NCI-H345 treated with DMSO at 0.1 percent for 48 hours (cell line): ENCODE measurements at regions not wholly inside any gene's neighbourhood (a gene's known extent, or its start where the extent isn't known, plus 50 kb on each side); places are given as distances from the start of the nearest gene placed in this dataset.
A peak's percentile ranks its signal among the peaks of the same experiment; 100 is the strongest.
"Not testable (repeated sequence)": the region's sequence is repeated elsewhere in the genome, so short reads cannot be mapped to it uniquely, and the experiment has no call there.

ENCODE experiments used
- DNase-seq: peaks from one replicate; lab custom pipeline; 2025; ENCODE audit not compliant: unreplicated experiment; lab: John Stamatoyannopoulos, UW

DNA sequence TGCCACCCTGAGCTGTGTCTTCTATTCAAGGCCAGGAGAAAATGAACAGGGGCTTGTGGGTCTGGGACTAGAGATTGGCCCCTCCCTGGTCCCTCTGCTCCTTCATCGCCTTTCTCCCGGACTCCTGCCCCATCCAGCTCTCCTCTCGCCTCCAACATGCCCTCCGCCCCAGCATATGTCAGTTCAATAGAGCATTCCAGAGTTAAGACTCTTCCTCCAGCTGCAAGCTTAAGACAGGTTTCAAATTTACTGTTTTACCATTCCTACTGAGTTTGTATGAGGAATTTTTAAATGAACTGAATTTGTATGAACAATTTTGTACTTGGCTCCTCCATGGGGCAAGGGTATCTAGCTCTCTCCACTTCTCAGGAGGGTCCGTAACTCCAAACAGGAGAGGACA lies 195.6 kb downstream of the TBC1D2B start:
- no peak for DNase-seq

DNA sequence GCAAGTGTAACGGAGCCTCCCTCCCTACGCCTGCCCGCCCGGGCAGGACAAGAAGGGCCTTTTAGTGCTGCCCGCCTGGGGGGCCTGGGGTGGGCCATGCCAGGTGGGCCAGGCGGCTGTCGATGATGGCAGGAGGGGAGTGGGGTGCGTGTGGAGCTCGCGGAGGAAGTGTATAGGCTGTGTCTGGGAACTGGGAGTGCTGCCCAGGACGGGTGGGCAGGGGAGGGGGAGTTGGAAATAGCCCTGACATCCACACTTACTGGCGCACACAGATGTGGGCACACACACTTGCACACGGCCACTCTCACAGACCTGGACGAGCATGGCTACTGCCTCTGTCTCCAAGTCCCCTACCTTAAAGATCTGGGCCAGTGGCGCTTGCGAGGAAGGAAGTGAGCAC lies 196.0 kb downstream of the TBC1D2B start:
- DNase-seq = not testable (repeated sequence)

DNA sequence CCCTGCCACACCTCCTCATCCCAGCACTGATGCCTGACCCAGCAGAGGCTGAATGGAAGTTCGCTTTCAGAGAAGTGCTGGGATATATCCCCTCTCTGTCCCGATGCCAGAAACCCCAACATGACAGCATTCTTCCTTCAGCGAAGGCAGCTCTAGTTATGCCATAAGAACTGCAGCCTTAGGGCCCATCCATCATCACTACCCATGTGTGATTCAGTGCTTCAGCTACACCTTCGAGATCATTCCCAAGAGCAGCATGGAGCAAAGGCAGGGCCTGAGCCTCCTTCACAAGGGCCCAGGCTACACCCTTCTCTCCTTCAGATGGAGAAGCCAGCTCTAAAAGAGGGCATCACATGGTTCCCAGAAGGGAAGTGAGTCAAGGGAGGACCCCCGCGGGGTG lies 198.0 kb downstream of the TBC1D2B start:
- not testable (repeated sequence) for DNase-seq

DNA sequence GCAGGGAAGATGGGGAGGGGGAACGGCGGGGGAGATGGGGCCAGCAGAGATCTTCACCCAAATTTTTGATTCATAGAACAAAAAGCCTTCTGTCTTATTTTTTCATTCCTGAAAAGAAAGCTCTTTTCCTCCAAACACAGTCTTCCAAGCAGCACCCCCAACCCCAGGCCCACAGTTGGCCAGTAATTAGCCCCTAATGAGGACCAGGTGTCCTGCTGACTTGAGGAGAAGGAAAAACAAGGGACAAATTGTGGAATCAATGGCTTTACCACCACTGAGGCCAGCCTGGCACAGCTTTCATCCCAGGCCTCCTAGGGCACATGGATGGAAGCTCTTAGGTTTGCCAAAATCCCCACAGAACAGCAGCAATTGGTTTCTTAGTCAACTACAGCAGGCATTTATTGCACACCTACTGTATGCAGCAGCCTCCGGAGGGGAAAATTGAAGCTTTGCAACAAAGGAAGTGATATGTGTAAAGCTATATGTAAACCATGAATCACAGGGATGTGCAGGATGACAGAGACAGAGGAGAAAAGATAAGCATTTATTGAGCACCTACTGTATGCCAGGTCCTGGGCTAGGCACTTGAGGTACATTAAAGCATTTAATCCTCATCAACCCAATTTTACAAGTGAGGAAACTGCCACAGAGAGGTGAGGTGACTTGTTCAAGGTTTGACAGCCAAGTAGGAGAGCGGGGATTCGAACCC lies 199.5 kb downstream of the TBC1D2B start:
- DNase-seq = no peak

- DNase-seq = not testable (repeated sequence)
These were observed 201.2 kb downstream of the TBC1D2B start for GRCh38 chr15:77876107-77876820.

DNA sequence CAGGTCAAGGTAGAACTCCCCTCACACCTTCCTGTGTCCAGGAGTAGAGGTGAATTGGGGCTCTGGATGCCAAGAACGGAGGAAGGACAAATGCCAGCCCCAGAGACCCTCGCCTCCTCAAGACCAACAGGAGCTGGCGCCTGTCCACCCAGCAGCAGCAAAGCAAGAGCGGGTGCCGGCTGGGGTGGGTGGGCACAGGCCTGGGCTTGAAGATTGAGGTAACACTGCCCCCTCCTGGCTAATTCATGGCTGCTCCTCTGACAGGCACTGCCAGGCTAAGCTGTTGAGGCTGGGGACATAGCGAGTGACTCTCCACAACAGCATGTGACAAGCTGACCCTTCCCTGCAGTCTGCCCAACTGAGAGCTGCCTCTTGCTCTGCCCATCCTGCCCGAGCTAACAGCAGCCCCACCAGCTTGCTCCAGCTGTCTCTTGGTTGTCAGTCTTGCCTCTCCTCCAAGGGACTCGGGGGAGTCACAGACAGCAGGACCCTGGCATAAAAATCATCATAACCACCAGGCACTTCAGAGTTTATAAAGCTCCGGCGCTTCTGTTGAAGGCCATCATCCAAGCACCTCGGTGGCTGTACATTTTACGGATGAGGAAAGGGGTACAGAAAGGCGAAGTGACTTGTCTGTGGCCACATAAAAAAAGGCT lies 202.3 kb downstream of the TBC1D2B start:
- peak; percentile 7 for DNase-seq

DNA sequence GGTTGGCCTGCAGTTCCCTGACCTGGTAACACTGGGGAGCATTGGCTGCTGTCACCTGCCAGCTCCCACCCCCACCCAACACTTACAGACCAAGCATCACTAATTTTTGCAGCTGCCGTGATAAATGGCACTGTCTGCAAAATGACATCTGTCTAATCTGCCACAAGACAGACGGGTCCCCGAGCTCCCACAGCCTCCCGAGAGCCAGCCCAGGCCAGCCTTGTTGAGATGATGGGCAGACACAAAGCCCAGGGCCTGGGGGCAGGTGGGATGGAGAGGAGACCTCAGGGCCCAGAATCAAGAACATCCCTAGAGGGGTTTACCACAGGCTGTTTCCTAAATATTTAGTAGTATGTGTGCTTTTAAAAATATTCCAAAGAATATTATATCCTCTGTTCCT lies 203.4 kb downstream of the TBC1D2B start:
- no peak for DNase-seq

- DNase-seq = not testable (repeated sequence)
These were observed 204.7 kb downstream of the TBC1D2B start for GRCh38 chr15:77872521-77873425.

DNA sequence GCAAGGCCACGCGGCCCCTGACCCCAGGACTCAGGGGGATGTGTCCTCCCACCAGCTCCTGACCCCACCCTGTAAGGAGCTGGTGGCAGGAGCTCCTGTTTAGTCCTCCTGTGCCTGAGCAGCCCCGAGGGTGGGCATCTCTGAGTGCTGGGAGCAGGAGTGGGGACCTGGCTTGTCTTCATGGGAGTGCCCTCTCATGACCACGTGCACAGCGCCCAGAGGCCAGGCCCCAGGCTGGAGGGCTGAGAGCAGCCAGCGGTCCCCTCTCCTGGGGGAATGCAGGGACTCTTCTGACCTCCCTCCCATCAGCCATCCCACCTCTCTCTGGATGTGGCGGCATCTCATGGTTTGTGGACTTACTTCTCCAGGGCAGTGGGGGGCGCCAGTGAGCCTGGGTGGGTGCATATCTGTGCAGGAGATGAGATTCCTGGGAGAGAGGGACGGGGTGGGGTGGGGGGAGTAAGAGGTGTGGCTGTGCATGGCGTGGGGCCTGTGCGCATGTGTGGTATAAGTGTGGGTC lies 205.6 kb downstream of the TBC1D2B start:
- no peak for DNase-seq

DNA sequence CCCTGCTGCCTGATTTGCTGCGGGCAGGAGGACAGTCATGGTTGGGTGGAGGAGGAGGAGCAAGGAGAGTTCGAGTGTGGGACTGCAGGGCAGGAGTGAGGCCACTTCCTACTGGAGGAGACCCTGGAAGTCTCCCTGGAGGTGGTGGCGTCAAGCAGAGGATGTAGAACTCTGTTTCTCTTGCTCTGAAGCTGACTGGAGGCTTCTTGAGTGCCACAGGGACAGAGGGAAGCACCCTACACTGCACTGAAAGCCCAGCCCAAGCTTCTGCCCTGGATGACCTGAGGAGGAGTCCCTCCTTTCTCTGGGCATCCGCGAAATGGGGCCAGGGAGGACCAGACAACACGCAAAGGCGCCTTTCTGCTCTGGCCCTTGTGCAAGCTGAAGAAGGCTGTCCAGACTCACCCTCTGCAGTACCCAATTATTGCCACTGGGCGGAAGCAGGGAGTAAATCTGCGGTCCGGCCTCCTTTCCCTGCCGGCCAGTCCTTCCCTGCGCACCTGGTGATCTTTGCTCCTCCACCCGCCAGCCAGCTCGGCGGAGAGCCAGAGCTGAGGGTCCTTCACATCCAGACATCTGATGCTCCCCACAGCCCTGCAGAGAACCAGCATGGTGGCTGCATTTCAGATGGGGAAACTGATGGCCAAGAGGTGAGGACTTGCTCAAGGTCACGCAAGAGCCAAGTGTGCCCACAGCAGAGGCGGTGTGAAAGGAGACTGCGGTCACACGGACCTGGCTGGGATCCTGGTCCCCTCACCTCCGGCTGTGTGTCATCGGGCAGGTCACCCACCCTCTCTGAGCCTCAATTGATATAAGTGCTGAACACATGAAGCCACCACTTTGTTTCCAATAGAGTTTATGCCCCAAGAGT lies 207.1 kb downstream of the TBC1D2B start:
- DNase-seq = peak; percentile 2

DNA sequence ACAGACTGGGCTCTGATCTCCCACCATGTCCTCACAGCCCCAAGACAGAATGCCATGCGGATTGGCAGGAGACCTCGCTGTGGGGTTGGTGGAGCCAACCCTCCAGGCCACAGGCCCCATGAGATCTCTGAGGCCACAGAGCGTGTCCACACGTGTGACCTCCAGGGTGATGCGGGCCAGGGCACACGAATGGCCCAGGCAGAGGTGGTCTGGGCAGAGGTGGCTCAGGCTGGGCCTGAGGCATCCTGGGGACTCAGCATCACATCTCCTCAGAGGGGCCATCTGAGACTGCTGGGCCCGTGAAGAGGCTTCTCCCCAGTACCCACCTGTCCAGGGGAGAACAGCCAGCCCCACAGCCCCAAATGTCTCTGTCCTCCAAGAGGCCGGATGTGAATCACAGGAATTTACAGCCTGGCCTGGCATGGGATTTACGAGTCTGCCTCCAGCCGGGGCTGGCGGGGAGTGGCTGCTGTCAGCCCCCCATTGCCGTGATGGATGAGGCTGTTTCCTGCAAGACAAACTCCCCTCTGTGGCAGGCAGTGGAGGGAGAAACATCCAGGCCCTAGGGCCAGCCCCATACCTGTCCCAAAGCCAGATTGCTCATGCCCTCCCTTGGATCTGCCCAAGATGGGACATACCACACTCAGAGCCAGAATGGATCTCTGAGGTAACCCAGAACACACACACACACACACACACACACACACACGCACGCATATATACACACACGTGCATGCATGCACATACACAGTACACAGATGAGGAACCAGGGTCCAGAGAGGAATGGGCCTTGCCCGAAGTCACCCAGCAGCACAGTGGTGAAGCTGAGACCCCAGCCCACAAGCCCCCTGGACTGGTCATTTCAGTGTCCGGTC lies 208.3 kb downstream of the TBC1D2B start:
- DNase-seq = no peak

DNA sequence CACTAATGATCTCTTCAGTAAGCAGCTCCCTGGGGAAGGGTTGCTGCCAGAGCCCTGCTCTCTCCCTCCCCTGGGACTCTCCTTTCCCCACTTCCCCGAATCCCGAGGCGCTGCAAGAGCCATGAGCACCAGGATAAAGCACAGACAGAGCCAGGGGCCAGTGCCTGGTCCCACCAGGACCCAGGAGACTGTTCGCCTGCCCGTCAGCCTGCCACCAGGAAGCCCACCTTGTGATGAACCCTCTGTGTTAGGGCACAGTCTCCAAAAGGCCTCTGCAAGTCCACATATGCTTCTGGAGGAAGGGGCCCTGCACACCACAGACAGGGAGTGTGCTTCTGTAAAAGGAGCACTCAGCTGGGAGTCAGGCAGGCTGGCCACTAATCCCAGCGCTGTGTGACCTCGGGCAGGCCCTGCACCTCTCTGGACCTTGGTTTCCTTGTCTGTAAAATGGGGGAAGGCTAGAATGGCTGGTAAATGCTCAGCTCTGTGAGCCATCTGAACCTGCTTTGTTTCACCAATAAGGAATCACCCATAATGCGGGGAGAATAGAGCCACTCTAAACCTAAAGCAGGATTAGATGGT lies 209.4 kb downstream of the TBC1D2B start:
- not testable (repeated sequence) for DNase-seq

GRCh38 chr15:77867266-77868047 lies 210.1 kb downstream of the TBC1D2B start:
- DNase-seq = no peak

GRCh38 chr15:77866596-77867125 lies 210.8 kb downstream of the TBC1D2B start:
- DNase-seq = no peak

GRCh38 chr15:77866186-77866585 lies 211.3 kb downstream of the TBC1D2B start:
- no peak for DNase-seq

GRCh38 chr15:77865701-77866100 lies 211.8 kb downstream of the TBC1D2B start:
- DNase-seq = no peak

- no peak for DNase-seq
These were observed 212.4 kb downstream of the TBC1D2B start for GRCh38 chr15:77865106-77865610.
